ENCODE measurements at regions not wholly inside any gene's neighbourhood (a gene's known extent, or its start where the extent isn't known, plus 50 kb on each side); places are given as distances from the start of the nearest gene placed in this dataset.

DNA sequence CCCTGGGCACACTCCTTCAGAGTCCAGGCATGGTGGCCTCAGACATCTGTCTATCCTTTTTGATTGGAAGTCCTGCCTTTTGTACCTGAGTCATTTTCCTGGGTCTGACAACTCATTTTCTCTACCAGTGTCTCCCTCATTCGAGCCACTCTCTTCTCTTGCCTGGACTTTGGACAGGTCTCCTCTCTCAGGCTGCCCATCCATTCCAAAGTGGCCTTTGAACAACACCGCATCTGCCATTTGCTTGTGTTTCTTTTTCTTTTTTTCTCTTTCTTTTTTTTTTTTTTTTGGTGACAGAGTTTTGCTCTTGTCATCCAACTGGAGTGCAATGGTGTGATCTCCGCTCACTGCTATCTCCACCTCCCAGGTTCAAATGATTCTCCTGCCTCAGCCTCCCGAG lies 142.1 kb upstream of the COBL start:
- H3K27ac ChIP-seq = no peak overlapping the region
- H3K9me3 ChIP-seq (replicated peaks in 1 of 11) = no peaks in the 10 kb centered on the region
- H3K4me1 ChIP-seq = no peaks in the 10 kb centered on the region
- no peaks in the 10 kb centered on the region for H3K27me3 ChIP-seq
- no peak for TF ChIP-seq Cebpa-rat (IDR thresholded peaks at IDR 0.05)
- H4K20me1 ChIP-seq = 0 out of 22 replicates have a peak, but pooled peaks cover 0 to 5% (median 0%) of the 10 kb centered on the region in 11 experiments
- H3K36me3 ChIP-seq = no peaks in the 10 kb centered on the region
- H3K4me2 ChIP-seq = no peak overlapping the region
- no peak overlapping the region for H3K4me3 ChIP-seq
- H3K9ac ChIP-seq = no peak overlapping the region

DNA sequence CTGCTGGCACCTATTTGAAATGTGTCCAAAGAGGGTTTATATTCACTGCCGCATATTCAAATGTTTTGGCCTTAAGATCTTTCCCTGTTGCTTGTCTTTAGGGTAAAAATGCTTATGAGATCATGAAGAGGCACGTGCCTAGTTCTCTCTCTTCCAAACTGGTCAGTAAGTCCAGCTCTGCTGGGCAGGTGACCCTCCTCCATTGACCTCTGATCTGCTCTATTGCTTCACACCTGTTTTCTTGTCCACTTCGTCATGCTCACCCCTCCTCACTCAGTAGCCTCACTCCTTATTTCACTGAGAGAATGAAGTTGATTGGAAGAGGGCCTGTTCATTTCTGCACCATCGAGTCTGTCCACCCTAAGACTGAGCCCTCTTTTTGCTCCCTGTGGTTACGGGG lies 140.5 kb upstream of the COBL start:
- H3K9me3 ChIP-seq (replicated peaks in 1 of 11) = no peaks in the 10 kb centered on the region
- TF ChIP-seq Cebpa-rat (IDR thresholded peaks at IDR 0.05) = no peak

DNA sequence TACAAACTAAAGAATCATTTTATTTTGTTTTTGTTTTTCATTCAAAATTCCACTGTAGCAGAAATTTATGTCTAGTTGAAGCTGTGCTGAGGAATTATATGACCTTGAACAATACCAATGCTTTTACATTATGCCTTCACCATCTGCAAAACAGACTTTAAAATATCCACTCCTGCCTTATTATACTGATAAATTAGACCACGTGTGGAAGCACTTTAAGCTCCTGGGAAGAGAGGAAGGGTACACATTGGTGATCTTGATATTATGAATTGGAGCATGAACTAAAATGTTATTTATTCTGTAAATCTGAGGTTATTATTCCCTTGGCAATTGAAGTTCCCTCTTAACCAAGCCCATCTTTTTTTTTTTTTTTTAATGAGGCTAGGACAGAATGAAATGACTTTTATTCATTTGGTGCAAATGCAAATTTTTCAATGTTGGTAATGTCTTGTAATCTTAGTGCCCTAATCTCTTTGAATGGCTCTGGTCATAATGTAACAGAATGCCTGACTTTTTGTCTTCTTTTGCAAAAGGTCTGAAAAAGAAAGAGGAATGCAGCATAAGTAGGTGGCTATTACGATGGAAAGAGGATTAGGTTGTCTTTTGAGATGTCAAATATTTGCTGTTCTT lies 139.9 kb upstream of the COBL start:
- Histone ChIP-seq H3K9me3 (replicated peaks in 1 of 11) (no peaks in the 10 kb centered on the region), H3K36me3 (no peaks in the 10 kb centered on the region), H3K4me3 (no peak overlapping the region), H3K27me3 (no peaks in the 10 kb centered on the region), H4K20me1 (0 out of 22 replicates have a peak, but pooled peaks cover 0 to 5% (median 0%) of the 10 kb centered on the region in 11 experiments), H3K4me1 (peaks cover 0 to 8% (median 0%) of the 10 kb centered on the region in 10 experiments; a peak in 5 of 20 replicates), H3K4me2 (no peak overlapping the region), H3K9ac (no peak overlapping the region), H3K27ac (no peak overlapping the region)
- TF ChIP-seq Cebpa-rat (IDR thresholded peaks at IDR 0.05) = no peak

More for the DNA sequence above, 140.5 kb upstream of the COBL start:
- 0 out of 22 replicates have a peak, but pooled peaks cover 0 to 5% (median 0%) of the 10 kb centered on the region in 11 experiments for H4K20me1 ChIP-seq
- no peak overlapping the region for H3K9ac ChIP-seq
- H3K4me3 ChIP-seq = no peak overlapping the region
- no peaks in the 10 kb centered on the region for H3K27me3 ChIP-seq
- H3K4me1 ChIP-seq = peaks cover 0 to 8% (median 0%) of the 10 kb centered on the region in 10 experiments; a peak in 5 of 20 replicates
- no peak overlapping the region for H3K4me2 ChIP-seq
- H3K36me3 ChIP-seq = no peaks in the 10 kb centered on the region
- H3K27ac ChIP-seq = no peak overlapping the region

DNA sequence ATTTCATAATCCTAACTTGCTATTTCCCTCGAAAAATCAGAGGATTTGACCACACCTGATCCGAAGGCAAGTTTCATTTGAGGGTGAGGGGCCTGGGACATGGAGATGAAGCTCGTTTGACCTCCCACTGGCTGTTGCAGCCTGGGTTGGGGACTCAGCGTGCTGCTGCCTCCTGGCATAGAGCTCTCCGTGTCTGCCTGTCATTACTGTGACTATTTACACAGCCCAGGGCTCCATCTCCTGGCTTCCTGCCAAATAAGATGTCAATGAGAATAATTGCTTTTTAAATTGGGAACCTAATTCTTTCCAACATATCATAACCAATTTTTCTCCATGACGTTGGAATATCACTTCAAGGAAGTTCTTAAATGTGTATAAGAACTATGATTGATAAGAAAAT lies 139.3 kb upstream of the COBL start:
- H3K27me3 ChIP-seq = no peaks in the 10 kb centered on the region
- H4K20me1 ChIP-seq = 0 out of 22 replicates have a peak, but pooled peaks cover 0 to 5% (median 0%) of the 10 kb centered on the region in 11 experiments
- H3K4me1 ChIP-seq = peaks cover 0 to 8% (median 0%) of the 10 kb centered on the region in 10 experiments; a peak in 5 of 20 replicates
- H3K4me2 ChIP-seq = no peak overlapping the region
- no peak overlapping the region for H3K9ac ChIP-seq
- no peaks in the 10 kb centered on the region for H3K36me3 ChIP-seq
- H3K9me3 ChIP-seq (replicated peaks in 1 of 11) = no peaks in the 10 kb centered on the region
- H3K4me3 ChIP-seq = no peak overlapping the region
- no peak overlapping the region for H3K27ac ChIP-seq
- TF ChIP-seq Cebpa-rat (IDR thresholded peaks at IDR 0.05) = no peak

DNA sequence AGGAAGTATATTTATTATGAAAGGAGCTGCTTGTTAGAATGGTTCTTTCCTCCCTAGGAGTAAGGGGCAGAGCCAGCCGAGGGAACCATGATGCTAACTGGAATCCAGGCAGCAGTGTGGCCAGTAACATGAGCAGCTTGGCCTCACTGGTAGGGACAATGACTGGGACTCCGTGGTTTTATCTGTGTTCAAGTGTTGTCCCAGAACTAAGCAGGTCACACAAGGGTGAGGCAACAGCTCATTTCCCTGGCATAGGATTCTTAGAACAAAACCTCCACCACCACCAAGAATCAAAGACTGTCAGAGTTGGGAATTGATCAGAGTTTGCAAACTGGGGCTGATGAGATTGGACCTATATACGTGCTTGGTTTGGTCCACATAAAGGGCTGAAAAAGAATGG lies 138.9 kb upstream of the COBL start:
- H3K4me3 ChIP-seq = no peak overlapping the region
- peaks cover 0 to 8% (median 0%) of the 10 kb centered on the region in 10 experiments; a peak in 5 of 20 replicates for H3K4me1 ChIP-seq
- no peaks in the 10 kb centered on the region for H3K36me3 ChIP-seq
- 0 out of 22 replicates have a peak, but pooled peaks cover 0 to 5% (median 0%) of the 10 kb centered on the region in 11 experiments for H4K20me1 ChIP-seq
- no peak overlapping the region for H3K27ac ChIP-seq
- no peaks in the 10 kb centered on the region for H3K9me3 ChIP-seq (replicated peaks in 1 of 11)
- TF ChIP-seq Cebpa-rat (IDR thresholded peaks at IDR 0.05) = no peak
- no peak overlapping the region for H3K9ac ChIP-seq
- H3K27me3 ChIP-seq = no peaks in the 10 kb centered on the region
- no peak overlapping the region for H3K4me2 ChIP-seq

DNA sequence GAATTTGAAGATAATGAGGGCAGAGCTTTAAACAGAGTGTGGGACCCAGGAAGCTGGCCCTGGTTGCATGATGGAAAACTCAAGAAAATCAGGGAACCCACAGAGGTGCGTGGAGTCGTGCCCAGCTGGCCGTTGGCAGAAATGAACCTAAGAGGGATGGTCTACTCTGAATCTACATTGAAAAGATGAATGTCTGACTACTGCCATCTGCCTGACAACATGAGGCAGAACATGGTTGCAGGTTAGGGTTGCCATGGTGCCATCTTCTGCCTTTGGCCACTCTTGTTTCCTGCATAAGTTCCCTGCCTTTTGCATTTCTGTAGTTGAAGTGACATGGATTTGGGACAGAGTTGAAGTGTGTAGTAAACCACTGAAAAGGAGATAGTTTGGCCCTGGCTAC lies 138.5 kb upstream of the COBL start:
- peaks cover 0 to 8% (median 0%) of the 10 kb centered on the region in 10 experiments; a peak in 5 of 20 replicates for H3K4me1 ChIP-seq
- no peak overlapping the region for H3K27ac ChIP-seq
- H3K4me3 ChIP-seq = no peak overlapping the region
- no peak overlapping the region for H3K9ac ChIP-seq
- no peak for TF ChIP-seq Cebpa-rat (IDR thresholded peaks at IDR 0.05)
- H3K4me2 ChIP-seq = no peak overlapping the region
- H3K9me3 ChIP-seq (replicated peaks in 1 of 11) = no peaks in the 10 kb centered on the region
- no peaks in the 10 kb centered on the region for H3K27me3 ChIP-seq
- H4K20me1 ChIP-seq = 0 out of 22 replicates have a peak, but pooled peaks cover 0 to 5% (median 0%) of the 10 kb centered on the region in 11 experiments
- H3K36me3 ChIP-seq = no peaks in the 10 kb centered on the region

DNA sequence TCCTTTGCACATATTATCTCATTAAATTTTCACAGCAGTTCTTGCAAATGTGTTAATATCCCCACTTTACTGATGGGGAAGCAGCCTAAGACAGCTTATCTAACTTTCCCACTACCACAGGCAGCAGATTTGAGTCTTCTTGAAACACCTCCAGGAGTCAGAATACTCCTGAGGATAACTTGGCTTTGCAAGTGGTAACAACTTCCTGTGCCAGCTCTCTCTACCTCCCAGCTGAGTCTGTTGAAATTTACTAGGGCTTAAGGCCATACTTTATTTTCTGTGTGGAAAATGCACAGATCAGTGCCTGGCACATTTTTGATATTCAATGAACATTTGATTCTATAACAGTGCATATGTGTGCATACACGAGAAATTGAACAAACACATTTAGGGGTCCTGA lies 136.1 kb upstream of the COBL start:
- peaks cover 0 to 8% (median 0%) of the 10 kb centered on the region in 10 experiments; a peak in 5 of 20 replicates for H3K4me1 ChIP-seq

DNA sequence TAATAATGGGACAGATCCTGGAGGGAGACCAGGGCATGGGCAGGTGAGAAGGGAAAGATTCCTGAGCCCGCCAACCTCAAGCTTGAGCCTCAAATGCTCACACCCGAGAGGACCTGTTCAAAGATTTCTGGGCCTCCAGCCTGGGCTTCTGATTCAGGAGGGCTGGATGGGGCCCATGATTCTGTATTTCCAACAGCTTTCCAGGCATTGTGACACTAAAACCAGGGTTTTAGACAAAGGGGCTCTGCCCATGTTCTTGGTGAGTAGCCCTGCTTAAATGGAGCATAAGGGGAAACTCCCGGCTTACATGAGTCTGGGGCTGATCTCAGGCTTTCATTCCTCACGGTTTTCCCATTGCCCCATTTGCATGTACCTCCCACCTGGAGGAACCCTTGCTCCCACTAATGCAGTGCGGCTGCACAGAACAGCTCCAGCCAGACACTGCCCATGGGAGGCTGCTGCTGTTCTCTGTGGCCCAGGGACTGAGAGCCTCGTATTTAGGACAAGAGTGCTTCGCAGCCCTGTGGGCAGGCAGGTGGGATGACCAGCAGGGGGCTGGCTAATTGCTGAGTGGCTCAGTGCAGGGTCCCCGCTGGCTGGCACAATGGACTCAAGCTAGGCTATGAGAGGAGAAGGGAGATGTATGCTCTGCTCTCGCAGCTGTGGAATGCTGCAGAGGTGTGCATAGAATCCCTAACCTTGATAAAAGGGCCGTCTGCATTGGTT lies 135.3 kb upstream of the COBL start:
- Histone ChIP-seq H3K27me3 (no peaks in the 10 kb centered on the region), H3K36me3 (no peaks in the 10 kb centered on the region), H4K20me1 (0 out of 22 replicates have a peak, but pooled peaks cover 0 to 5% (median 0%) of the 10 kb centered on the region in 11 experiments), H3K4me2 (peak overlapping the region in 1 of 11 experiments; percentile 24; a peak in 1 of 22 replicates), H3K4me3 (no peak overlapping the region), H3K9me3 (replicated peaks in 1 of 11) (no peaks in the 10 kb centered on the region), H3K4me1 (peaks cover 0 to 8% (median 0%) of the 10 kb centered on the region in 10 experiments; a peak in 5 of 20 replicates), H3K9ac (no peak overlapping the region), H3K27ac (no peak overlapping the region)
- TF ChIP-seq Cebpa-rat (IDR thresholded peaks at IDR 0.05) = no peak

More for the DNA sequence above, 136.1 kb upstream of the COBL start:
- TF ChIP-seq Cebpa-rat (IDR thresholded peaks at IDR 0.05) = no peak
- Histone ChIP-seq H3K27ac (no peak overlapping the region), H3K4me3 (no peak overlapping the region), H4K20me1 (0 out of 22 replicates have a peak, but pooled peaks cover 0 to 5% (median 0%) of the 10 kb centered on the region in 11 experiments), H3K36me3 (no peaks in the 10 kb centered on the region), H3K27me3 (no peaks in the 10 kb centered on the region), H3K9ac (no peak overlapping the region), H3K9me3 (replicated peaks in 1 of 11) (no peaks in the 10 kb centered on the region), H3K4me2 (peak overlapping the region in 3 of 11 experiments; percentile 9 to 27 (median 24); a peak in 5 of 22 replicates)

DNA sequence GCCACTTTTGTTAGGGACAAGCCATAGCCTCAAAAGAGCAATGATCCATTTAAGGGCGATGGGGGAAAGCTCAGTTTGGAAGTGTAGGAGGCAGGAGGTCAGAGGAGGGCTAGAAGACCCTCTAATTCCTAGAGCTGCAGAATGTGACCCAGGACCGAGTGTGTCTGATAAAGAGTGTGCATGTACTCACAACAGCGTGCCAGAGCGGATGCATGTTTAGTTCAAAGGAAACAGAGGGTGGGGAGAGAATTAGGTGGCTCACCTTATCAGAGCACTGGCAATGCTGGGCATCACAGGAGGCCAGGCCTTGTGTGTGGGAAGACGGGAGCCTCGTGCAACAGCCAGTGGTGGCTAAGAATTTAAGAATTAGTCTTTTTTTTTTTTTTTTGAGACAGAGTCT lies 133.9 kb upstream of the COBL start:
- Histone ChIP-seq H3K36me3 (no peaks in the 10 kb centered on the region), H3K27me3 (no peaks in the 10 kb centered on the region), H3K9me3 (replicated peaks in 1 of 11) (no peaks in the 10 kb centered on the region; a peak in 1 of 22 replicates), H3K27ac (no peak overlapping the region), H3K4me1 (peaks cover 0 to 8% (median 0%) of the 10 kb centered on the region in 10 experiments; a peak in 5 of 20 replicates), H4K20me1 (0 out of 22 replicates have a peak, but pooled peaks cover 0 to under 1% (median 0%) of the 10 kb centered on the region in 11 experiments), H3K4me3 (no peak overlapping the region), H3K9ac (no peak overlapping the region), H3K4me2 (no peak overlapping the region)
- no peak for TF ChIP-seq Cebpa-rat (IDR thresholded peaks at IDR 0.05)

All from BLaER1 treated with 17β-estradiol and CSF1 and Interleukin-3, amounts not matched to agents 10 nM and 100 nM (cell line).